ENCODE measurements at regions not wholly inside any gene's neighbourhood (a gene's known extent, or its start where the extent isn't known, plus 50 kb on each side); places are given as distances from the start of the nearest gene placed in this dataset.

DNA sequence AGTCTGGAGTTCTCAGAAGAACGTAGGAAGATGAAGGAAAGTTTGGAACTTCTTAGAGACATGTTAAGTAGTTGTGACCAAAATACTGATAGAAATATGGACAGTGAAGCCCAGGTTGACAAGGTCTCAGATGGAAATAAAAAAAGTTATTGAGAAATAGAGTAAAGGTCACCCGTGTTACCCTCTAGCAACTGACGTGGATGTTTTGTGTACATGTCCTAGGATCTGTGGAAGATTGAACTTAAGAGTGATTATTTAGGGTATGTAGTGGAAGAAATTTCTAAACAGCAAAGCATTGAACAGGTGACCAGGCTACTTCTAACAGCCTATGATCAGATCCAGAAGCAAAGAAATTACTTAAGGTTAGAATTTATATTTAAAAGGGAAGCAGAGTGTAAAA, 1020.4 kb downstream of the FSTL5 start:
- H3K36me3 ChIP-seq, result no peaks in the 10 kb centered on the region
- H3K4me1 ChIP-seq, result no peaks in the 10 kb centered on the region
- no peaks in the 10 kb centered on the region for H3K27me3 ChIP-seq
- intact Hi-C loops (cut with DNase I), result no loop called here
- no peak overlapping the region for H3K27ac ChIP-seq
- TF ChIP-seq CTCF (IDR thresholded peaks at IDR 0.05), result no peak
- H3K4me3 ChIP-seq, result no peak overlapping the region
- no peak for DNase-seq
- H3K9ac ChIP-seq (ENCODE audit: low read depth in 2 of 2, low read length in 2 of 2), result no peak overlapping the region
- no peaks in the 10 kb centered on the region for H3K9me3 ChIP-seq

GRCh38 chr4:161134795-161135194, 1029.0 kb downstream of the FSTL5 start:
- no peak for TF ChIP-seq CTCF (IDR thresholded peaks at IDR 0.05)
- H3K9ac ChIP-seq (ENCODE audit: low read depth in 2 of 2, low read length in 2 of 2), result no peak overlapping the region
- no peaks in the 10 kb centered on the region for H3K36me3 ChIP-seq
- H3K27me3 ChIP-seq, result no peaks in the 10 kb centered on the region
- intact Hi-C loops (cut with DNase I), result no loop called here
- H3K4me3 ChIP-seq, result no peak overlapping the region
- no peaks in the 10 kb centered on the region for H3K4me1 ChIP-seq
- no peak overlapping the region for H3K27ac ChIP-seq
- no peak for DNase-seq
- H3K9me3 ChIP-seq, result no peaks in the 10 kb centered on the region

- no peak overlapping the region for H3K9ac ChIP-seq (ENCODE audit: low read depth in 2 of 2, low read length in 2 of 2)
- H3K4me1 ChIP-seq, result no peaks in the 10 kb centered on the region
- intact Hi-C loops (cut with DNase I), result no loop called here
- no peaks in the 10 kb centered on the region for H3K36me3 ChIP-seq
- no peak for TF ChIP-seq CTCF (IDR thresholded peaks at IDR 0.05)
- no peak overlapping the region for H3K27ac ChIP-seq
- H3K27me3 ChIP-seq, result no peaks in the 10 kb centered on the region
- no peaks in the 10 kb centered on the region for H3K9me3 ChIP-seq
- DNase-seq, result no peak
- H3K4me3 ChIP-seq, result no peak overlapping the region
These were observed 1030.1 kb downstream of the FSTL5 start for GRCh38 chr4:161133586-161134276.

- Histone ChIP-seq H3K9ac (ENCODE audit: low read depth in 2 of 2, low read length in 2 of 2) (no peak overlapping the region), H3K9me3 (no peaks in the 10 kb centered on the region), H3K4me1 (no peaks in the 10 kb centered on the region), H3K4me3 (no peak overlapping the region), H3K36me3 (no peaks in the 10 kb centered on the region), H3K27ac (no peak overlapping the region), H3K27me3 (no peaks in the 10 kb centered on the region)
- no peak for TF ChIP-seq CTCF (IDR thresholded peaks at IDR 0.05)
- intact Hi-C loops (cut with DNase I), result no loop called here
- no peak for DNase-seq
These were observed 1030.9 kb downstream of the FSTL5 start for GRCh38 chr4:161132715-161133425.

GRCh38 chr4:161121451-161121850, 1042.3 kb downstream of the FSTL5 start:
- Histone ChIP-seq H3K9ac (ENCODE audit: low read depth in 2 of 2, low read length in 2 of 2) (no peak overlapping the region), H3K4me1 (no peaks in the 10 kb centered on the region), H3K27me3 (no peaks in the 10 kb centered on the region), H3K4me3 (no peak overlapping the region), H3K36me3 (no peaks in the 10 kb centered on the region), H3K9me3 (no peaks in the 10 kb centered on the region), H3K27ac (no peak overlapping the region)
- no peak for TF ChIP-seq CTCF (IDR thresholded peaks at IDR 0.05)
- no peak for DNase-seq
- intact Hi-C loops (cut with DNase I), result no loop called here
